HL-60 (cell line): ENCODE measurements at regions not wholly inside any gene's neighbourhood (a gene's known extent, or its start where the extent isn't known, plus 50 kb on each side); places are given as distances from the start of the nearest gene placed in this dataset.

Experiments
- CTCF ChIP-seq: IDR thresholded peaks from one replicate; pipeline ENCODE4 v1.5.1; 2011; ENCODE audit warnings: low read length, control low read depth, inconsistent platforms; ENCODE audit not compliant: insufficient read depth
- SPI1 ChIP-seq: IDR thresholded peaks from 2 replicates; pipeline ENCODE4 v1.6.1; 2012; ENCODE audit warnings: low read depth, mild to moderate bottlenecking, borderline replicate concordance

- TF ChIP-seq CTCF (no peak), SPI1 (no peak)
These were observed 149.0 kb upstream of the ST8SIA2 start for GRCh38 chr15:92244703-92245102.
